ENCODE measurements at regions not wholly inside any gene's neighbourhood (a gene's known extent, or its start where the extent isn't known, plus 50 kb on each side); places are given as distances from the start of the nearest gene placed in this dataset.

- H3K4me3 ChIP-seq (ENCODE audit: low read depth, low read length): no peak overlapping the region
- no peak for DNase-seq (ENCODE audit: low read depth)
- TF ChIP-seq, protein P1, sequence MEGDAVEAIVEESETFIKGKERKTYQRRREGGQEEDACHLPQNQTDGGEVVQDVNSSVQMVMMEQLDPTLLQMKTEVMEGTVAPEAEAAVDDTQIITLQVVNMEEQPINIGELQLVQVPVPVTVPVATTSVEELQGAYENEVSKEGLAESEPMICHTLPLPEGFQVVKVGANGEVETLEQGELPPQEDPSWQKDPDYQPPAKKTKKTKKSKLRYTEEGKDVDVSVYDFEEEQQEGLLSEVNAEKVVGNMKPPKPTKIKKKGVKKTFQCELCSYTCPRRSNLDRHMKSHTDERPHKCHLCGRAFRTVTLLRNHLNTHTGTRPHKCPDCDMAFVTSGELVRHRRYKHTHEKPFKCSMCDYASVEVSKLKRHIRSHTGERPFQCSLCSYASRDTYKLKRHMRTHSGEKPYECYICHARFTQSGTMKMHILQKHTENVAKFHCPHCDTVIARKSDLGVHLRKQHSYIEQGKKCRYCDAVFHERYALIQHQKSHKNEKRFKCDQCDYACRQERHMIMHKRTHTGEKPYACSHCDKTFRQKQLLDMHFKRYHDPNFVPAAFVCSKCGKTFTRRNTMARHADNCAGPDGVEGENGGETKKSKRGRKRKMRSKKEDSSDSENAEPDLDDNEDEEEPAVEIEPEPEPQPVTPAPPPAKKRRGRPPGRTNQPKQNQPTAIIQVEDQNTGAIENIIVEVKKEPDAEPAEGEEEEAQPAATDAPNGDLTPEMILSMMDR (IDR thresholded peaks at IDR 0.05; ENCODE audit: control insufficient read depth, extremely low read depth, insufficient read depth): no peak
Measured at GRCh38 chr5:39475881-39476842, 51.4 kb upstream of the DAB2 start.

GRCh38 chr5:39475159-39475571 lies 50.4 kb upstream of the DAB2 start:
- TF ChIP-seq, protein P1 (IDR thresholded peaks at IDR 0.05; ENCODE audit: control insufficient read depth, extremely low read depth, insufficient read depth): no peak
- no peak for DNase-seq (ENCODE audit: low read depth)

More at GRCh38 chr5:39475159-39475571, 50.4 kb upstream of the DAB2 start:
- no peak overlapping the region for H3K4me3 ChIP-seq (ENCODE audit: low read depth, low read length)

All from LNCaP clone FGC (cell line).